ENCODE measurements at regions not wholly inside any gene's neighbourhood (a gene's known extent, or its start where the extent isn't known, plus 50 kb on each side); places are given as distances from the start of the nearest gene placed in this dataset.

DNA sequence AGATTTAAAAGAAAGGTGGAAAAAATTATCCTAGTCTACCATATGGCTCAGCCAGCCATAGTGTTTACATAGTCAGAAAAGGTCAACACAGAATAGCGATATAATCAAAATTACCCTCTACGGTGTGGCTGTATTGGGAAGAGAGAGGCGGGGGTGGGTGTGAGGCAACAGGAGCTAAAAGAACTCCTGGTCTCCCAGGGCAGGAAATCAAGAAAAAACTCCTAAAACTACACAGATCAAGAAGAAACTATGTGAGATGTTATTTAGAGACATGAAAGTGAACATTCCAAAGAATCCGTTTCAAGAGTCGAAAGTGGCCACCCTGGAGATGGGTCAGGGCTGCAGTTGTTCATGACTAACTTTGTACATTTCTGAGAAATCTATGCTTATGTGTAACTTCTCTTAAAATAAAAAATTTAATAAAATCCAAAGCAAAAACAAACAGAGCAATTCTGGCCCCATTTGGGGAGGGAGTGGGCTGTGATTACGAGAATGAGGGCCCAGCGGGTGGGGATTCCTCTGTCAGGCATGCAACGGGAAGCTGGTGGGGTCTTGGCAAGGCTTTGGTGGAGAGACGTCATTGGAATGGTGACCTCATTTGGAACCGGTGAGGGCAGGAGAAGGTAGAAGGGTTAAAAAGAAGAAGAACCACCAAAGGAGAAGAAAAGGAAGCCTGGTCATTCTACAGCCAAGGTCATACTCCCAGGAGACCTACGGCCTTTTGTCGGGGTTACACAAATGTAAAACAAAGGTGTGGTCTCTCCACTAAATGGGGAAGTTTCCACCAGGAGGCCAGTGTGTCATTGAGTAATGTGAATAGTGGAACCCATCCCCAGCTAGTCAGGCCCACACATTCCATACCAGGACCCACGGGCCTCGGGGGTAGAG is 71.2 kb upstream of the DUSP5 start:
- no peak overlapping the region for H3K4me2 ChIP-seq (replicated peaks; ENCODE audit: low read depth, low read length, poor library complexity, severe bottlenecking)
- peak; percentile 31 for ATAC-seq (ENCODE audit: low read depth)
- CTCF ChIA-PET, result no interaction called here
- no peaks in the 10 kb centered on the region for H3K9me3 ChIP-seq (ENCODE audit: control extremely low read depth in 1 of 3, control insufficient read depth in 2 of 3, insufficient read depth in 1 of 3, low read length in 2 of 3)
- no peak overlapping the region for H3K27ac Mint-ChIP-seq
- no peak for DNase-seq
- H3K27me3 Mint-ChIP-seq, result peaks cover 9% of the 10 kb centered on the region
- H3K4me3 Mint-ChIP-seq, result no peak overlapping the region
- no peaks in the 10 kb centered on the region for H4K20me1 ChIP-seq (ENCODE audit: control insufficient read depth, insufficient read depth, low read length, poor library complexity, severe bottlenecking)
- H3K9me3 Mint-ChIP-seq (ENCODE audit: insufficient read depth), result no peaks in the 10 kb centered on the region
- H3K4me3 ChIP-seq (ENCODE audit: control extremely low read depth in 1 of 5, extremely low read depth in 1 of 5, insufficient read depth in 1 of 5, low read depth in 2 of 5, low read length in 4 of 5), result no peak overlapping the region
- H3K4me1 ChIP-seq (ENCODE audit: control insufficient read depth in 2 of 2, insufficient read depth in 2 of 2, low read length in 2 of 2), result peaks cover 14 to 21% of the 10 kb centered on the region in 2 donors
- 78% methylated on average over 8 of the region's 14 CpGs for WGBS (ENCODE audit: insufficient coverage)
- POLR2A ChIA-PET, result interaction anchor here (1.4 kb wide), 1 partner anchor 13 kb away, joined by 4 read pairs; no protein-coding TSS in a partner anchor
- H3K27me3 ChIP-seq (replicated peaks in 1 of 4; ENCODE audit: control extremely low read depth in 1 of 4, control insufficient read depth in 3 of 4, insufficient read depth in 4 of 4, low read length in 3 of 4), result peaks cover 0 to 7% (median 1%) of the 10 kb centered on the region in 4 experiments
- no peak overlapping the region for H3K9ac ChIP-seq (ENCODE audit: low read length)
- intact Hi-C loops (cut with micrococcal nuclease), result no loop called here
- H3K79me2 ChIP-seq (ENCODE audit: control insufficient read depth, insufficient read depth, low read length), result no peaks in the 10 kb centered on the region
- peaks cover 25% of the 10 kb centered on the region for H3K4me1 Mint-ChIP-seq
- H3K36me3 ChIP-seq (replicated peaks in 1 of 2; ENCODE audit: control extremely low read depth in 1 of 2, control insufficient read depth in 1 of 2, extremely low read depth in 1 of 2, insufficient read depth in 2 of 2, low read length in 1 of 2), result no peaks in the 10 kb centered on the region
- no peak overlapping the region for H2AFZ ChIP-seq (ENCODE audit: insufficient read depth, low read depth, low read length, poor library complexity, severe bottlenecking)
- TF ChIP-seq EZH2 (IDR thresholded peaks at IDR 0.05; ENCODE audit: borderline replicate concordance, insufficient read depth, low read depth, low read length, poor library complexity, severe bottlenecking), result no peak
- TF ChIP-seq, protein P1, sequence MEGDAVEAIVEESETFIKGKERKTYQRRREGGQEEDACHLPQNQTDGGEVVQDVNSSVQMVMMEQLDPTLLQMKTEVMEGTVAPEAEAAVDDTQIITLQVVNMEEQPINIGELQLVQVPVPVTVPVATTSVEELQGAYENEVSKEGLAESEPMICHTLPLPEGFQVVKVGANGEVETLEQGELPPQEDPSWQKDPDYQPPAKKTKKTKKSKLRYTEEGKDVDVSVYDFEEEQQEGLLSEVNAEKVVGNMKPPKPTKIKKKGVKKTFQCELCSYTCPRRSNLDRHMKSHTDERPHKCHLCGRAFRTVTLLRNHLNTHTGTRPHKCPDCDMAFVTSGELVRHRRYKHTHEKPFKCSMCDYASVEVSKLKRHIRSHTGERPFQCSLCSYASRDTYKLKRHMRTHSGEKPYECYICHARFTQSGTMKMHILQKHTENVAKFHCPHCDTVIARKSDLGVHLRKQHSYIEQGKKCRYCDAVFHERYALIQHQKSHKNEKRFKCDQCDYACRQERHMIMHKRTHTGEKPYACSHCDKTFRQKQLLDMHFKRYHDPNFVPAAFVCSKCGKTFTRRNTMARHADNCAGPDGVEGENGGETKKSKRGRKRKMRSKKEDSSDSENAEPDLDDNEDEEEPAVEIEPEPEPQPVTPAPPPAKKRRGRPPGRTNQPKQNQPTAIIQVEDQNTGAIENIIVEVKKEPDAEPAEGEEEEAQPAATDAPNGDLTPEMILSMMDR (IDR thresholded peaks at IDR 0.05), result no peak
- H3K27ac ChIP-seq (ENCODE audit: low read length in 2 of 2), result no peak overlapping the region

DNA sequence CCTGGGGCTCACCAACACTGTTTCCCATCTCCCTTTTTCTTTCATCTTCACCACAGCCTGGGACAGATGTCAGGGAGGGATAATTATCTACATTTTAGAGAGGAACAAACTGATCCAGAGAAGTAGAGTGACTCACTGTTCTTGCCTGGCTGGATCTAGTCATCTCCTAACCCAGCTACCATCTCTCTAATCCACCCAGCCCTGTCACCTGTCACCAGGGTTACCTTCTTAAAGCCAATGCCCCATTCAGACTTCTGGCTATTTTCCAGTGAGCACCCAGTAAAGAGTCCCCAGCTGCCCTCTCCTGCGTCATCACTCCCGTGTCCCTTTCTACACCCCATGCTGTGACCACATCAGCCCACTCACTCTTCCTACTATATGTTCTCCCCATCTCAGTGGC is 68.4 kb upstream of the DUSP5 start:
- DNase-seq (no peak), ATAC-seq (ENCODE audit: low read depth) (no peak)
- peaks cover 0 to 6% (median 0%) of the 10 kb centered on the region in 3 donors for H3K9me3 ChIP-seq (ENCODE audit: control extremely low read depth in 1 of 3, control insufficient read depth in 2 of 3, insufficient read depth in 1 of 3, low read length in 2 of 3)
- no peak overlapping the region for H3K4me3 ChIP-seq (ENCODE audit: control extremely low read depth in 1 of 5, extremely low read depth in 1 of 5, insufficient read depth in 1 of 5, low read depth in 2 of 5, low read length in 4 of 5)
- Mint-ChIP-seq H3K9me3 (ENCODE audit: insufficient read depth) (no peaks in the 10 kb centered on the region), H3K27me3 (peaks cover 14% of the 10 kb centered on the region), H3K4me3 (no peak overlapping the region), H3K27ac (no peak overlapping the region), H3K4me1 (peaks cover 13% of the 10 kb centered on the region)
- H3K27me3 ChIP-seq (replicated peaks in 1 of 4; ENCODE audit: control extremely low read depth in 1 of 4, control insufficient read depth in 3 of 4, insufficient read depth in 4 of 4, low read length in 3 of 4), result peaks cover 0 to 7% (median 1%) of the 10 kb centered on the region in 4 experiments
- H2AFZ ChIP-seq (ENCODE audit: insufficient read depth, low read depth, low read length, poor library complexity, severe bottlenecking), result no peak overlapping the region
- peaks cover 5 to 9% of the 10 kb centered on the region in 2 donors for H3K4me1 ChIP-seq (ENCODE audit: control insufficient read depth in 2 of 2, insufficient read depth in 2 of 2, low read length in 2 of 2)
- ChIA-PET CTCF (interaction anchor here (2.1 kb wide), 1 partner anchor 117 kb away, joined by 8 read pairs; no protein-coding TSS in a partner anchor), POLR2A (interaction anchor here (1.2 kb wide), 1 partner anchor 14 kb away, joined by 3 read pairs; no protein-coding TSS in a partner anchor)
- TF ChIP-seq, protein P1 (IDR thresholded peaks at IDR 0.05), result no peak
- no peak for TF ChIP-seq EZH2 (IDR thresholded peaks at IDR 0.05; ENCODE audit: borderline replicate concordance, insufficient read depth, low read depth, low read length, poor library complexity, severe bottlenecking)
- H3K36me3 ChIP-seq (replicated peaks in 1 of 2; ENCODE audit: control extremely low read depth in 1 of 2, control insufficient read depth in 1 of 2, extremely low read depth in 1 of 2, insufficient read depth in 2 of 2, low read length in 1 of 2), result no peaks in the 10 kb centered on the region
- no peak overlapping the region for H3K9ac ChIP-seq (ENCODE audit: low read length)
- H3K4me2 ChIP-seq (replicated peaks; ENCODE audit: low read depth, low read length, poor library complexity, severe bottlenecking), result no peak overlapping the region
- 96% methylated on average over 2 of the region's 2 CpGs for WGBS (ENCODE audit: insufficient coverage)
- H3K79me2 ChIP-seq (ENCODE audit: control insufficient read depth, insufficient read depth, low read length), result no peaks in the 10 kb centered on the region
- H4K20me1 ChIP-seq (ENCODE audit: control insufficient read depth, insufficient read depth, low read length, poor library complexity, severe bottlenecking), result no peaks in the 10 kb centered on the region
- intact Hi-C loops (cut with micrococcal nuclease), result no loop called here
- H3K27ac ChIP-seq (ENCODE audit: low read length in 2 of 2), result no peak overlapping the region

All from B cell (primary cell).